HG03378 (cell line): ENCODE measurements at regions not wholly inside any gene's neighbourhood (a gene's known extent, or its start where the extent isn't known, plus 50 kb on each side); places are given as distances from the start of the nearest gene placed in this dataset.

Experiments used
- ATAC-seq: cut with Tn5 transposase; IDR thresholded peaks from one replicate; pipeline ENCODE4 v1.9.1; 2021; ENCODE audit warnings: mild to moderate bottlenecking, moderate library complexity; ENCODE audit not compliant: unreplicated experiment

GRCh38 chr2:16051841-16052564 lies 111.7 kb downstream of the MYCN start:
- ATAC-seq: no peak

GRCh38 chr2:16050908-16051489 lies 110.6 kb downstream of the MYCN start:
- ATAC-seq: no peak

- no peak for ATAC-seq
Measured at GRCh38 chr2:16050261-16050907, 110.0 kb downstream of the MYCN start.

- no peak for ATAC-seq
Measured at GRCh38 chr2:16049406-16049805, 109.1 kb downstream of the MYCN start.

- no peak for ATAC-seq
Measured at GRCh38 chr2:16048466-16048865, 108.1 kb downstream of the MYCN start.

GRCh38 chr2:16047701-16048100 lies 107.4 kb downstream of the MYCN start:
- no peak for ATAC-seq

- no peak for ATAC-seq
Measured at GRCh38 chr2:16046649-16047048, 106.3 kb downstream of the MYCN start.

- ATAC-seq: no peak
Measured at GRCh38 chr2:16045653-16046352, 105.5 kb downstream of the MYCN start.

- ATAC-seq: no peak
Measured at GRCh38 chr2:16044946-16045456, 104.7 kb downstream of the MYCN start.

- no peak for ATAC-seq
Measured at GRCh38 chr2:16043627-16044026, 103.3 kb downstream of the MYCN start.

- no peak for ATAC-seq
Measured at GRCh38 chr2:16043192-16043591, 102.8 kb downstream of the MYCN start.

GRCh38 chr2:16042201-16042700 lies 101.9 kb downstream of the MYCN start:
- no peak for ATAC-seq

- ATAC-seq: no peak
Measured at GRCh38 chr2:16040271-16041010, 100.1 kb downstream of the MYCN start.

- ATAC-seq: no peak
Measured at GRCh38 chr2:16039823-16040222, 99.5 kb downstream of the MYCN start.

- ATAC-seq: no peak
Measured at GRCh38 chr2:16039055-16039454, 98.7 kb downstream of the MYCN start.

GRCh38 chr2:16038621-16039020 lies 98.3 kb downstream of the MYCN start:
- no peak for ATAC-seq

GRCh38 chr2:16037808-16038457 lies 97.6 kb downstream of the MYCN start:
- no peak for ATAC-seq

- ATAC-seq: no peak
Measured at GRCh38 chr2:16036951-16037350, 96.6 kb downstream of the MYCN start.

GRCh38 chr2:16035747-16036745 lies 95.7 kb downstream of the MYCN start:
- no peak for ATAC-seq
